A673 (cell line): ENCODE measurements at regions not wholly inside any gene's neighbourhood (a gene's known extent, or its start where the extent isn't known, plus 50 kb on each side); places are given as distances from the start of the nearest gene placed in this dataset.

ENCODE experiments used
- BruUV-seq: library from RNA; stranded (reverse); fragments of 400-500 nt; replicated peaks from 2 replicates; lab custom pipeline; 2021; lab: Mats Ljungman, UMichigan
- CTCF ChIA-PET: fragments of 300-600 bp; sonication (Branson Sonifier 250); formaldehyde crosslinking; loops from one replicate; lab custom pipeline; 2022; ENCODE audit warnings: antibody characterized with exemption; lab: Charles Lee
- POLR2A ChIA-PET: fragments of 300-600 bp; sonication (Branson Sonifier 250); formaldehyde crosslinking; loops from one replicate; lab custom pipeline; 2022; ENCODE audit warnings: antibody characterized with exemption; ENCODE audit not compliant: low non-redundant PET; lab: Charles Lee
- DNase-seq: peaks from one replicate; pipeline ENCODE4 v3.0.0-alpha.2; 2015; ENCODE audit warnings: low spot score
- H3K27ac ChIP-seq: fragments of 200-600 bp; sonication (generic); 2 replicates; pipeline ENCODE4 v1.5.1; 2016; ENCODE audit warnings: mixed run types, low read depth, mild to moderate bottlenecking, mixed read lengths, antibody characterized with exemption, low read length; ENCODE audit not compliant: poor library complexity, severe bottlenecking
- H3K27me3 ChIP-seq: fragments of 200-600 bp; sonication (generic); replicated peaks from 2 replicates; pipeline ENCODE4 v1.6.1; 2017; ENCODE audit warnings: mixed run types, low read depth, mild to moderate bottlenecking, mixed read lengths, antibody characterized with exemption, low read length; ENCODE audit not compliant: insufficient read depth, poor library complexity
- H3K36me3 ChIP-seq: fragments of 200-600 bp; sonication (generic); 2 replicates; pipeline ENCODE4 v1.6.1; 2016; ENCODE audit warnings: mixed run types, mild to moderate bottlenecking, mixed read lengths, antibody characterized with exemption, low read length; ENCODE audit not compliant: insufficient read depth, poor library complexity, severe bottlenecking
- H3K4me1 ChIP-seq: fragments of 200-600 bp; sonication (generic); 2 replicates; pipeline ENCODE4 v1.6.1; 2017; ENCODE audit warnings: mixed run types, mild to moderate bottlenecking, mixed read lengths, antibody characterized with exemption, low read length; ENCODE audit not compliant: insufficient read depth, poor library complexity, severe bottlenecking
- H3K4me3 ChIP-seq: fragments of 200-600 bp; sonication (generic); 2 replicates; pipeline ENCODE4 v1.5.1; 2016; ENCODE audit warnings: low read depth, mixed run types, mild to moderate bottlenecking, mixed read lengths, low read length; ENCODE audit not compliant: poor library complexity, severe bottlenecking
- H3K9me3 ChIP-seq: fragments of 200-600 bp; sonication (generic); 2 replicates; pipeline ENCODE4 v1.6.1; 2016; ENCODE audit warnings: mixed run types, low read depth, mild to moderate bottlenecking, mixed read lengths, antibody characterized with exemption, low read length; ENCODE audit not compliant: poor library complexity, severe bottlenecking
- CTCF ChIP-seq: fragments of 300-800, 200-600 bp; sonication (generic); conservative IDR thresholded peaks from 2 replicates; pipeline ENCODE4 v1.5.1; 2017; ENCODE audit warnings: low read depth, mild to moderate bottlenecking, antibody characterized with exemption, low read length, moderate library complexity, mixed read lengths
- EZH2 ChIP-seq: fragments of 200-600 bp; sonication (generic); IDR thresholded peaks from 2 replicates; pipeline ENCODE4 v1.6.1; 2017; ENCODE audit warnings: borderline replicate concordance, low read depth, mild to moderate bottlenecking, mixed read lengths, antibody characterized with exemption, low read length; ENCODE audit not compliant: poor library complexity, severe bottlenecking
- intact Hi-C: fragments of 100-400 bp; cut with micrococcal nuclease; formaldehyde crosslinking; loops from one replicate; pipeline ENCODE4 v1.10.0; 2022; ENCODE audit not compliant: unreplicated experiment

GRCh38 chr16:62615526-62615925 is 579.3 kb upstream of the CDH8 start:
- H3K9me3 ChIP-seq: no peaks in the 10 kb centered on the region
- TF ChIP-seq CTCF: no peak
- TF ChIP-seq EZH2: no peak
- H3K4me1 ChIP-seq: no peaks in the 10 kb centered on the region
- no peak overlapping the region for H3K4me3 ChIP-seq
- H3K27me3 ChIP-seq: no peaks in the 10 kb centered on the region
- no peak for DNase-seq
- ChIA-PET CTCF (no interaction called here), POLR2A (no interaction called here)
- H3K27ac ChIP-seq: no peak overlapping the region
- intact Hi-C loops: no loop called here
- no TSS peak for BruUV-seq
- no peaks in the 10 kb centered on the region for H3K36me3 ChIP-seq

GRCh38 chr16:62610291-62610690 is 574.1 kb upstream of the CDH8 start:
- CTCF ChIA-PET: no interaction called here
- Histone ChIP-seq H3K4me3 (no peak overlapping the region), H3K27ac (no peak overlapping the region), H3K4me1 (no peaks in the 10 kb centered on the region), H3K36me3 (no peaks in the 10 kb centered on the region), H3K27me3 (no peaks in the 10 kb centered on the region), H3K9me3 (no peaks in the 10 kb centered on the region)
- no peak for DNase-seq
- TF ChIP-seq CTCF (no peak), EZH2 (no peak)
- no TSS peak for BruUV-seq
- intact Hi-C loops: no loop called here
- POLR2A ChIA-PET: no interaction called here

- H3K9me3 ChIP-seq: no peaks in the 10 kb centered on the region
- no peak overlapping the region for H3K4me3 ChIP-seq
- no peaks in the 10 kb centered on the region for H3K27me3 ChIP-seq
- H3K36me3 ChIP-seq: no peaks in the 10 kb centered on the region
- TF ChIP-seq EZH2 (no peak), CTCF (no peak)
- ChIA-PET CTCF (no interaction called here), POLR2A (no interaction called here)
- no peak for DNase-seq
- no peaks in the 10 kb centered on the region for H3K4me1 ChIP-seq
- intact Hi-C loops: no loop called here
- BruUV-seq: no TSS peak
- no peak overlapping the region for H3K27ac ChIP-seq
Measured at GRCh38 chr16:62602790-62603189, 566.6 kb upstream of the CDH8 start.
